ENCODE measurements at regions not wholly inside any gene's neighbourhood (a gene's known extent, or its start where the extent isn't known, plus 50 kb on each side); places are given as distances from the start of the nearest gene placed in this dataset.

DNA sequence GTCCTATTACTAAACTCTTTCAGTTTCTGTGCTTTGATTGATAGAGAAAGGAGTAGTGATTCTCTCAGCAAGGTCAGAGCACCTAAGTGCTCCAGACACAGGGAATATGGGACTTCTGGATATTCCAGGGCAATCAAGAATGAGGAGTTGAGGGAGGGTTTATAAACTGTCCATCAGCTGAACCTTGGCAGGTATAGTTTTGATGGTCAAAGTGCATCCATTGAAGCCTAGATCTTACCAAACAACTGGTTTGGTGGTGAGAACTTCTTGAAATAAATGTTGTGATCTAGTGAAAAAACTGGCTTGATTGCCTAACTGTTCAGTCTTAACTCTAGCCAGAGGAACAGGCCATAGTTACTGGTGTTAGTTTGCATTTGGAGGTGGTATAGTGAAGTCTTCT, 207.0 kb upstream of the ONECUT1 start:
- H3K27ac Mint-ChIP-seq, result no peak overlapping the region
- Histone ChIP-seq H3K4me1 (ENCODE audit: insufficient read depth, low read length) (no peaks in the 10 kb centered on the region), H3K18ac (ENCODE audit: insufficient read length, low read depth, low read length) (no peak overlapping the region), H2BK12ac (ENCODE audit: insufficient read length, low read depth, low read length) (no peak overlapping the region), H2BK120ac (ENCODE audit: low read depth, low read length, poor library complexity, severe bottlenecking) (no peak overlapping the region), H3K23me2 (ENCODE audit: insufficient read length, low read depth, low read length, poor library complexity, severe bottlenecking) (no peaks in the 10 kb centered on the region), H4K5ac (ENCODE audit: insufficient read length, low read depth, low read length) (no peak overlapping the region), H3K27me3 (ENCODE audit: insufficient read depth, low read length) (no peaks in the 10 kb centered on the region), H3K9ac (ENCODE audit: extremely low read depth, insufficient read length, low read length) (no peak overlapping the region), H3K9me3 (ENCODE audit: control insufficient read depth, low read depth, low read length) (no peaks in the 10 kb centered on the region), H2BK20ac (ENCODE audit: low read depth, low read length, poor library complexity, severe bottlenecking) (no peak overlapping the region), H4K91ac (ENCODE audit: insufficient read length, low read depth, low read length) (no peak overlapping the region), H4K8ac (replicated peaks; ENCODE audit: insufficient read length, low read depth, low read length) (no peak overlapping the region), H3K14ac (ENCODE audit: insufficient read depth, low read length) (no peak overlapping the region), H2BK15ac (ENCODE audit: low read depth, low read length) (no peak overlapping the region), H3K4me2 (ENCODE audit: insufficient read depth, insufficient read length, low read length) (no peak overlapping the region), H3K27ac (ENCODE audit: insufficient read length, low read depth, low read length) (no peak overlapping the region), H3K79me1 (ENCODE audit: insufficient read depth, low read depth, low read length, poor library complexity, severe bottlenecking) (no peaks in the 10 kb centered on the region), H3K4ac (ENCODE audit: low read depth, low read length) (no peak overlapping the region), H3T11ph (ENCODE audit: low read length) (no peak overlapping the region), H2BK5ac (ENCODE audit: insufficient read length, low read length) (no peak overlapping the region), H3K23ac (ENCODE audit: insufficient read length, low read depth, low read length) (no peak overlapping the region), H3K79me2 (ENCODE audit: insufficient read depth, low read length) (no peaks in the 10 kb centered on the region), H4K20me1 (ENCODE audit: control insufficient read depth, insufficient read depth, insufficient read length) (no peaks in the 10 kb centered on the region), H3K56ac (ENCODE audit: insufficient read length, low read depth, low read length) (no peak overlapping the region), H2AK5ac (ENCODE audit: insufficient read length, low read length) (no peak overlapping the region), H2AFZ (ENCODE audit: low read length) (no peak overlapping the region)
- H3K4me3 Mint-ChIP-seq, result no peak overlapping the region
- TF ChIP-seq, protein P1, sequence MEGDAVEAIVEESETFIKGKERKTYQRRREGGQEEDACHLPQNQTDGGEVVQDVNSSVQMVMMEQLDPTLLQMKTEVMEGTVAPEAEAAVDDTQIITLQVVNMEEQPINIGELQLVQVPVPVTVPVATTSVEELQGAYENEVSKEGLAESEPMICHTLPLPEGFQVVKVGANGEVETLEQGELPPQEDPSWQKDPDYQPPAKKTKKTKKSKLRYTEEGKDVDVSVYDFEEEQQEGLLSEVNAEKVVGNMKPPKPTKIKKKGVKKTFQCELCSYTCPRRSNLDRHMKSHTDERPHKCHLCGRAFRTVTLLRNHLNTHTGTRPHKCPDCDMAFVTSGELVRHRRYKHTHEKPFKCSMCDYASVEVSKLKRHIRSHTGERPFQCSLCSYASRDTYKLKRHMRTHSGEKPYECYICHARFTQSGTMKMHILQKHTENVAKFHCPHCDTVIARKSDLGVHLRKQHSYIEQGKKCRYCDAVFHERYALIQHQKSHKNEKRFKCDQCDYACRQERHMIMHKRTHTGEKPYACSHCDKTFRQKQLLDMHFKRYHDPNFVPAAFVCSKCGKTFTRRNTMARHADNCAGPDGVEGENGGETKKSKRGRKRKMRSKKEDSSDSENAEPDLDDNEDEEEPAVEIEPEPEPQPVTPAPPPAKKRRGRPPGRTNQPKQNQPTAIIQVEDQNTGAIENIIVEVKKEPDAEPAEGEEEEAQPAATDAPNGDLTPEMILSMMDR (conservative IDR thresholded peaks at IDR 0.05), result no peak
- peaks cover 0 to 4% of the 10 kb centered on the region in 2 experiments; a peak in 2 of 5 replicates for H3K9me3 Mint-ChIP-seq
- DNase-seq, result no peak
- H3K27me3 Mint-ChIP-seq (ENCODE audit: low read depth), result no peaks in the 10 kb centered on the region
- H3K36me3 Mint-ChIP-seq (ENCODE audit: insufficient read depth in 1 of 3, low read depth in 3 of 3), result no peaks in the 10 kb centered on the region; a peak in 1 of 7 replicates
- peaks cover 0 to 5% of the 10 kb centered on the region in 2 experiments; a peak in 1 of 4 replicates for H3K4me1 Mint-ChIP-seq
